HG03097 (cell line): ENCODE measurements at regions not wholly inside any gene's neighbourhood (a gene's known extent, or its start where the extent isn't known, plus 50 kb on each side); places are given as distances from the start of the nearest gene placed in this dataset.

Experiments
- ATAC-seq: cut with Tn5 transposase; IDR thresholded peaks from one replicate; pipeline ENCODE4 v1.9.1; 2021; ENCODE audit not compliant: unreplicated experiment, low FRiP score

DNA sequence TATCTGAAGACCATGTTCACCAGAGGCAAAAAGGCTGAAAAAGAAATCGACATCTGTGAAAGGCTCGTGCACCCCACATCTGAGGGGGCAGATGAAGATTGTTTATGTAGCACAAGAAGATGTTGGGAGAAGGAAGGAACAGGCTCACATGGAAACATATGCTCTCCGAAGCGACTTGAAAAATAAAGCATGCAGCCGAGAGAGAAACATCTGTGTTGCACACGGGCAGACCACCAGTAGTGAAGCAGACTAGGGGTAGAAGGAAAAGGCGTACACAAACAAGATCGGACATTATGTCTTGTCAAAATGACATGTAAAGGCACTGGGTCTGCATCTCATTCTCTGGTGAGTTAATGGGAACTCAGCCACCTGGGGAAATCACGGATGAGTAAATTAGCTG is 356.5 kb downstream of the ZIC4 start:
- ATAC-seq = no peak

DNA sequence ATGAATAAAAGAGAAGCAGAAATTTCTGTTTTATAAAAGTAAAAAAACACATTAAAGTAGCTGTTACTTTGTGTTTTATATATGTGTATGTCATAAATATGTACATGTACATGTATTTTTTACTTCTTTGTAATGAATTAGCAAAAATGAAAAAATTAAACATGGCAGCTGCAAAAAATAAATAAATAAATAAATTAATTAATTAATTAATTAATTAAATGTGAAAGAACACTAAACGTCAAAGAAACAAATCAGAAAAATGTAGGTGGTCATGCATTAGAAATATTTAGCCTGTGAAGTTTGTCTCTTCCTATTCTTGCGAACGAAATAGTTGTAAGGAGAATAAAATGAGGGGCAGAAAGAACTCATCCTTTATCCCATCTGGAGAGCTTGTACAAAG is 357.0 kb downstream of the ZIC4 start:
- ATAC-seq = no peak

DNA sequence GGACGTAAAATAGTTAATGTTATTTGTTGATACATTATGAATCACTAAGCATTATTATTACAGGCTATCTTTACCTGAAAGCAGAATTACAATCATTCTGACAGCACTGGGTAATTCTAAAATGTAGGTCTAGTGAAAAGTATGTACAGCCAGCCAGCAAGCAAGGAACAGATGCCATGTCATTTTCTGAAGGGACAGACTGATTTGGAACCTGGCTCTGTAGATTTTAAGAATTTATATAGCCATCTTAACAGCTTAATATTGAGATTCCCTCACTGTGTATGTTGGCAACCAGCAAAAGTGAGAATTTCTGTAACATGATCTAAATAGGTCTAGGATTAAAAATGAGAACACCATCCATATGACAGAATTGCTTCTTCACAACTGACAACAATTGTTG is 359.4 kb downstream of the ZIC4 start:
- ATAC-seq = no peak

DNA sequence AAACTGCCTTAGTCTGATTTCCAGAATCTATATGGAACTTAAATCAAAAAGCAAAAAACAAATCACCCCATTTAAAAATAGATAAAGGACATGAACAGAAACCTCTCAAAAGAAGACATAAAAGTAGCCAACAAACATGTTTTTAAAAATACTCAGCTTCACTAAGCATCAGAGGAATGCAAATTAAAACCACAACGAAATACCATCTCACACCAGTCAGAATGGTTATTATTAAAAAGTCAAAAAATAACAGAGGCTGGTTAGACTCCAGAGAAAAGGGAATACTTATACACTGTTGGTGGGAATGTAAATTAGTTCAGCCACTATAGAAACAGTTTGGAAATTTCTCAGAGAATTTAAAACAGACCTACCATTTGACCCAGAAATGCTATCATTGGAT is 367.9 kb downstream of the ZIC4 start:
- no peak for ATAC-seq

DNA sequence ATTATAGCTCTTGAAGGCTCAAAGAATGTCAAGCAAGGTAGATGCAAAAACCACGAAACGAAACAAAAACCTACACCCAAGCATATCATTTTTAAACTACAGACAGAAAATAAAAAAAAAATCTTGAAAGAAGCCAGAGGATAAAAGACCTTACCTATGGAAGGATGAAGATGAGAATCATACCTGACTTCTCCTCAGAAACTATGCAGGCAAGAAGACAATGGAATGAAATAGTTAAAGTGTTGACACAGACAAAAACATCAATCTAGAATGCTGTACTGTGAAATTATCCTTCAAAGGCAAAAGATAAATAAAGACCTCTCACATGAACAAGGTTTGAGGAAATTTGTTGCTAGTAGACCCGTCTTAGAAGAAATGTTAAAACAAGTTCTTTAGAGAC is 372.0 kb downstream of the ZIC4 start:
- no peak for ATAC-seq

DNA sequence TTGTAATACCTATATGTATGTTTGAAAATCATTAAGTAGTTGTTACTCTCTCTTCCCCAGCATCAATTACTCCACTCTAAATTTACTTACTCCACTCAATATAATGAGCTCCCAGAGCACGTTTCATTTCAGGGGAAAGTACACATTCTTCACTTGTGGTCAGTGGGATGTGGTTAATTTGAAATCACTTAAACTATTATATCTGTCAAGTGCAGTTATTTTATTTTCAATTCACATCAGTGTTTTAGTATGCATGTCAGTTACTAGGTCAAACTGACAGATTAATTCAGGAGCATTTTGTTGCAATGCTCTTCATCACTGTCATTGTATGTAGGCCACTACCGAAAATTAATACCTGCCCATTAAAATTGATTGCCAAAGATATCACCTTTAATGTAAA is 376.1 kb downstream of the ZIC4 start:
- no peak for ATAC-seq

DNA sequence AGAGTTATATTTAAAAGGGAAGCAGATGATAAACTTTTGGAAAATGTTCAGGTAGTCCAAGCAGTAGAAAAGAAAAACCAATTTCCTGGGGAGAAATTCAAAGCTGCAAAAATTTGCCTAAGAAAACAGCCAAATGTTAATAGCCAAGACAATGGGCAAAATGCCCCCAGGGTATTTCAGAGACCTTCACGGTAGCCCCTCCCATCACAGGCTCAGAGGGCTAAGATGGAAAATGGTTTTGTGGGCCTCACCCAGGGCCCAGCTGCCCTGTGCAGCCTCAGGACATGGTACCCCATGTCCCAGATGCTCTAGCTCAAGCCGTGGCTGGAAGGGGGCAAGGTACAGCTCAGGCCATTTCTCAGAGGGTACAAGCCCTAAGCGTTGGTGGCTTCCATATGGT is 391.0 kb downstream of the ZIC4 start:
- no peak for ATAC-seq

DNA sequence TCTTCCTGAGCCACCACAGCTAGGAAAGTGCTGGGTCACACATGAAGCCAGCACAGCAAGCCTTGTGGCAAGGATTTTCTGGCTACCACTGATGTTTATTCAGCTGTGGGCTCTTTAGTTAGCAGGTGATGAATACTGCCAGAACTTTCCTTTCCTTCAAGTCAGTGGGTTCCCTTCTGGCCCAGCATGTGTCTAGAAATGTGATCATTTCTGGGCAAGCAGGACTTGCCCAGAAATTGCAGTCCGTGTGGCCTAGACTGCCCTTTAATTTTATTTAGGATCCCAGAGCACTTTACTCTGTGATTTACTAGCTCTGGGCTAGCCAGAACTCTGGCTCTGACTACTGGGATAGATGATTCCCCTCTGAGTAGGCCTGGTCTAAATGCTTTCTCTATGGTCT is 397.5 kb downstream of the ZIC4 start:
- ATAC-seq = no peak

DNA sequence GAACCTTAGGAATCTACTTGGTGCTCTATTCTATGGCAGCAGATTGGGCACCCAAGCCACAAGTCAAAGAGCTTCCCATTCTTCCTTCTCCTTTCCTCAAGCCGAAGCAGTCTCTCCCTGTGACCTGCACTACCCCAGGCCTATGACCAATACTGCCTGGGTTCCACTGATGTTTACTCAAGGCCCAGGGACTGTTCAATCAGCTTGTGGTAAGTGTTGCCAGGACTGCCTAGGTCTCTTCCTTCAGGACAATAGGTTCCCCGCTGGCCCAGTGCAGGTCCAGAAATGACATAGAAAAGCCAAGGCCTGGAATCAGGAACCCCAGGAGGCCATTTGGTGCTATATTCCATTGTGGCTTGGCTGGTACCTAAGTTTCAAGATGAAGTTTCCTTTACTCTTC is 397.9 kb downstream of the ZIC4 start:
- no peak for ATAC-seq

DNA sequence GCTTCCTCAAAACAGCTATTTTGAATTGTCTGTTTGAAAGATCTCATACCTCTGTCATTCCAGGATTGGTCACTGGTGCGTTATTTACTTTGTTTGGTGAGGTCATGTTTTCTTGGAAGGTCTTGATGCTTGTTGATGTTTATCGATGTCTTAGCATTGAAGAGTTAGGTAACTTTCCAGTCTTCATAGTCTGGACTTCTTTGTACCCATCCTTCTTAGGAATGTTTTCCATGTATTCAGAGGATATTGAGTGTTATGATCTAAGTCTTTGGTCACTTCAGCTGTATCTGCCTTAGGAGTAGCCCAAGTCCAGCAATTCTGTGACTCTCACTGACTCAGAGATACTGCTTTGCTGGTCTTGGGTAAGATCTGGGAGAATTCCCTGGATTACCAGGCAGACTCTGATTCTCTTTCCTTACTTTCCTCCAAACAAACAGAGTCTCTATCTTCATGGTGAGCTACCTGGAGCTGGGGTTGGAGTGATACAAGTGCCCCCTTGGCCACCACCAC is 398.6 kb downstream of the ZIC4 start:
- ATAC-seq = no peak

DNA sequence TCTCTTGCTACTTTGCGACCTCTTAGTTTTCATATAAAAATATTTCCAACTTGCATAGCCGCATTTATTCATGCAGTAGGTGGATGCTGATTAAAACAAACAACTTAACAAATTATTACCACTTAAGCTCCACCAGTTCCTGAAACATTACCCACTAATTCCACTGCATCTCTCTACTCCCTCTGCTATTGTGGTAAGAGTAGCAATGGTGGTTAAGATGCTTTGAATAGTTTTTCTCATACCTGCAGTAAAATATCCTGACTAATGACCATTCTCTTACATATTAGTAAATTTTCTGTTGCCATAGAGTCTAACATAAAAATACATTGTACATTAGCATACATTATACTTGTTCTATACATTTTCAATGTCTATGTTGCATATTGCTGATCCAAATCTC is 397.6 kb upstream of the PLSCR5 start:
- no peak for ATAC-seq

DNA sequence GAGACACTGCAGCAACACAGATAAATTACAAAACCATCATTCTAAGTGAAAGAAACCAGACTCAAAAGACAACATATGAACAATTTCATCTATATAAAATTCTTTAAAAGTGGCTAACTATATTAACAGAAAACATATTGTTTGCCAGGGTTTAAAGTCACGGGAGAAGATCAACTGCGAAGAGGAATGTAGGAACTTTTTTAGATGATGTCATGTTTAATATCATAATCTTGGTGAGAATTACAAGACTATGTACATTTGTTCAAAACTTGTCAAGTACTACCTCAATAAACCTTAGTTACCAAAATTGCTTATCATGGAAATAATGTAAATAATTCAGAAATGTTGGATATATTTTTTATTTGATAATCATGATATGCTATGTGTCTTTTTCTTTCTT is 395.1 kb upstream of the PLSCR5 start:
- ATAC-seq = no peak

DNA sequence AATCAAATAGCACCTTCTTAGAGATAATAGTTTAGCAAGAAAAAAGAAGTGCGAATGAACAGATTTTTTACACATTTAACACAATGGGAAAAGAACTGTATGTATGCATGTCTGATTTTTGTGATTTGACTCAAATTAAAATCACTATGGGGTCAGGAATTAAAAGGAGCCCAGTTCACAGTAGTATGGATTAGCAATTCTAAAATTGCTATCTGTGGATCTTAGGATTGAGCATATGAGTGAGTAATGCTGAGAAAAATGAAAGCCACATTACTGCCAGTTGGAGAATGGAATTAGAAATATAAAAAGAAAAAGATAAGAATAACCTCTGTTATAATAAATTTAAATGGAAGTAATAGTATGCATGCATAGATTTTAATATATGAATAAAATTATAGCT is 386.8 kb upstream of the PLSCR5 start:
- no peak for ATAC-seq

DNA sequence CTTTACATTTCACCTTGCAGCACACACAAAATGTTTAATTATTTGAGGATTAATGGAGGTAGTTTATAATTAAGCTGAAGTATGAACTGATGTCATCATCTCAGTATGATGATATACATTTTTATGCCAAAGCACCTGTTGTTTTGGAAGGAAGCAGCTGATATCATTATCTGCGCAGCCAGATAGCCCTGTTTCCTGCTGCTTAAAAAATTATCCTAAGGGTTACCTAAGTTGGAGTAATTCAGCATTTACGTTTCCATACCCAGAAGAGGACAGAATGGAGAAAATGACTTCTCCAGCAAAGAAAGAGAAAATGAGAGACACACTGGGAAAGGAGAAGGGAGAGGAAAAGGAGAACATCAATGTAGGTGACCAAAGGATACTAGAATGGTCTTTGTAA is 370.3 kb upstream of the PLSCR5 start:
- no peak for ATAC-seq

DNA sequence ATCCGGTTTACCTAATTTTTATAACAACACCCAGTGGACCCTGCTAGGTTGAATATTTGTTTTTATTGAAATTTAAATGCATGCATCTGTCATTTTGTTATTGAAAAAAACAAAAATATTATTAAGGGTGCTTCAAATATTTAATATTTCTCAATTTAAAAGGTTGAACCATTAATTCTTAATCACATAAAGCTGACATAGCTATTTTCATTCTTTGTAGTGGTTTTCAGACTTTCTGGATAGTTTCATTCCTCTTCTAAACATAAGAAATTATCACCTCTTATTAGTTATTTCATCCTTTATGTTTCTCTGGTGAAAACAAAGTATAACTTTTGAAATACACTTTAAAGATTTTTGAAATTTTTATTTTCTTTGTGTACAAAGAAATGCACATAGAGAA is 369.9 kb upstream of the PLSCR5 start:
- no peak for ATAC-seq

DNA sequence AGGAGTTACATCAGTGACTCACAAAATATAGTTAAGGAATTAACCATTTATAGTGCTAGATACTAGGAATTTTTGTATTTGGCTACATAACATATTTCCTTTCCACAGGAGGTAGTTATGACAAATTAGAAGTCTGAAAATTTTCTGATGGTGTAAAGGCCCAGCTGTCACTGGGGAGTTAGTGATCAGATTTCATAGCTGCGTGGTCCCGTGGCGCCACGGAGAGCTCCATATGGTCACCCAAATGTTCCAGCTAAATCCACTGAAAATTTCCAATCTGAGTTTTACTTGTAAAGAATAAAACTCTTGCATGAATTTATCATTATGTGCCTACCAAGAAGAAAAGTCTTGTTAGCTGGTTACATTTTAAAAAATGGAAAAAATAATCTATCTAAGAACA is 368.9 kb upstream of the PLSCR5 start:
- no peak for ATAC-seq

DNA sequence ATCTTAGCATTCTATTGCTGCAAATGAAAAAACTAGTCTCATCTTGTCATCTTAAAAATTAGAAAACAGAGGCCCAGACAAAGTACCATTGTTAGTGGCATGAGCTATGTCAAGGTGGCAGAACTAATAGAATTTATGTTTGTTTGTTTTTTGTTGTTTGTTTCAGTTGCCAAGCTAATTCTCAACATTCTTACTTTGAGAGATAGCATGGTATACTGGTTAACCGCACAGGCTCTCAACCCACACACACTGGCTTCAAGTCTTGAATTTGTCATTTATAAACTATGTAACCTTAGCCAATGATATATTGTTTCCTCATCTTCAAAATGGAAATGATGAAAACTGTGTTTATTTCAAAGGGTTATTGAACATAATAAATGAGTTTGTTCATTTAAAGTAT is 367.6 kb upstream of the PLSCR5 start:
- ATAC-seq = no peak

DNA sequence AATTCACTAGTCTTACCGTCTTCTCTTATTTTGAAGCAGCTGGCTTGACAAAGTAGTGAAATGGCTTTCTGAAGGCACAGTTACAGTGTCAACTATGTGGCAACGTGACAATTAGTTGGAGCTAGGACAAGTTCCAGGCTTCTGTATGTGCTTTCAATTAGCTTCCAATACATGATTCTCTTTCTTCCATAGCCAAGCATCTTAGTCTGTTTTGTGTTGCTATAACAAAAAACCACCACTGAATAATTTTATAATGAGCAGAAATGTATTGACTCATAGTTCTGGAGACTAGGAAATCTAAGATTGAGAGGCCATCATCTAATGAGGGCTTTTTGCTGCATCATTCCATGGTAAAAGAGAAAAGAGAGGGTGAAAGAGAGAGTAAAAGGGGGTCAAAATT is 365.1 kb upstream of the PLSCR5 start:
- ATAC-seq = no peak

DNA sequence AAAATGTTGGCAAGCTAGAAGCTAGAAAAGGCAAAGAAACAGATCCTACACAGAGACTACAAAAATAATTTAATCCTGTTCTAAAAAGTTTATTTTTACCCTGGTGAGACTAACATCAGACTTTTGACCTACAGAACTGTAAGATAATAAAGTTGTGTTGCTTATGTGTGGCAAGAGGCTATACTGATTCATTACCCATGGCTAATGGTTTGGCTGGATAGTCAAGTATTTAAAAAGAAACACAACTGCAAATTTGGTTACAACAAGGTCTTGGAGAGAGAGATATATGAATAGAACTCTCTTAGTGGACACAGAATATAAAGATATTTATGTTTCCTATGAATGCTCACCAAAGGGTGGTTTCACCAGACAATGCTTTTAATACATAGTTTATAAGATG is 364.2 kb upstream of the PLSCR5 start:
- no peak for ATAC-seq

DNA sequence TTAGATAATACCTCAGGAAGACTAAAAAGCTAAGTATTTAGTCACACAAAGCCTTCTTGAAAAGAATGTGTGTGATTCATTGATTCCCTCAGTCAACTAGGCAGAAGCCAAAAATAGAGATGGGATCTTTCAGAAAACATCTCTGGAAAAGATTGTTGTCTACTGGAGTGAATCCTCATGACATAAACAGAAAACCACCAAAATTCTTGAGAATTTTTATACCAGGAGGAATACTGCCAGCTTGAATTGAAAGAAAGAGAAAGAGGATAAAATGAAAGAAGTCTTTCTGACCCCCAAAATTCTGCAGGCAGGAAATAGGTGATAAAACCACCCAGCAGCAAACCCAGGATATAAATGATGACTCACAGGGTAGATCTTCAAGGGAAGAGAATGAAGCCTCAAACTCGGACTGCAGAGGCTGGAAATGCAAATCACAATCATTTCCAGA is 363.1 kb upstream of the PLSCR5 start:
- no peak for ATAC-seq

DNA sequence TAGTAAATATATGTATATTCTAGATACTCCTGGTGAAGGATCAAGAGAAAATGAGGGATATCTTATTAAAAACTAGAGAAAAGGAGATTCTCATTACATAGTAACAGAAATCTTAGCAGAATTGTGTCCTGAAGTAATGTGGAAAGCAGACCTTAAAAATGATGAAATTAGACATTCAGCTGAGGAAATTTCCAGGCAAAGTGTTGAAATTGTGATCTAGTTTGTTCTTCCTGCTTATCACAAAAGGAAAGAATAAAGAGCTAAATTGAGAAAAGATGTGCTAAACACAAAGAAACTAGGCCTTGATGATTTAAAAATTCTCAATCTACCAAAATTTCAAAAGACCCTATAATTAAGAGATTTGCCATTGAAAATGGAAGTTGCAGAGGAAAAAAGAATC is 362.6 kb upstream of the PLSCR5 start:
- ATAC-seq = no peak

DNA sequence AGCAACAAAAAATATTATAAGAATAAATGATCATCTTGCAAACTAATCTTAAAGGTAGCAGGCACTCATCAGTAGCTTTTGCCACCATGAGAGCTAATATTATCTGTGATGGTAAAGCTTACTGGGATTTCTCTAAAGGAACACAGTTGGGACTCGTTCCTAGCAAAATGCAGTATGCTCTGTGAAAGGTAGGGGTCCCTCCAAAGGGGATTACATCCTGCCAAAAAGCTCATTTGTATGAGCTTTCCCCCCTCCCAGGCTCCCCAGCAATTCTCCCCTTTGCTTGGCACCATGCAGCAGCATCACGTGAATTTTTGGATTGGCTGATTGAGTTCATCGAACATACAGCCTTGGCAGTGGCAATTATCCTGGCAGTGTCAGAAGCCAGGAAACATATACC is 361.0 kb upstream of the PLSCR5 start:
- no peak for ATAC-seq

DNA sequence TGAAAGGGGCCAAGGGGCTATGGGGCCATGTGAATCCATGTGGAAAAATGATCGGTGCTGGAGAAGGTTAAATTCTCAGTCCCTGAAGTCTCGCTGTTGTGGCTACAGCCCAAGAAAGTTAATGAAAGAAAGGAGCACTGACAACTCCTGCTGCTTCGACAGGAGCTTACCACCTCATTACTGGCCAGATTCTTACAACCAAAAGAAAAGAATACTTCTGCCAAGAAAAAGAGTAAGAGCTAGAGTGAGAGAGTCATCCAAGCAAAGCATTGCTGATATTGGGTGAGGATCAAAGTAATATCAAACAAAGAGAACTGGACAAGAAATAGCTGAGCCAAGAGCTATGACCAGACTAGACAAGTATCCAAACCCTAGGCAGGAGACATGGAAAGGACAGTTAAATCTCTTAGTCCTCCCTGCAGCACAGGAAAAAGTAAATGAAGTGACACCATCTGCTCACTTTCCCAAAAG is 348.4 kb upstream of the PLSCR5 start:
- no peak for ATAC-seq
